CD4-positive, alpha-beta T cell treated with Interleukin-17A for 1 hour (primary cell): ENCODE measurements at regions not wholly inside any gene's neighbourhood (a gene's known extent, or its start where the extent isn't known, plus 50 kb on each side); places are given as distances from the start of the nearest gene placed in this dataset.
"Not testable (repeated sequence)": the region's sequence is repeated elsewhere in the genome, so short reads cannot be mapped to it uniquely, and the experiment has no call there.

Experiments used
- DNase-seq: peaks from one replicate; pipeline ENCODE4 v3.0.0-alpha.2; 2020

DNA sequence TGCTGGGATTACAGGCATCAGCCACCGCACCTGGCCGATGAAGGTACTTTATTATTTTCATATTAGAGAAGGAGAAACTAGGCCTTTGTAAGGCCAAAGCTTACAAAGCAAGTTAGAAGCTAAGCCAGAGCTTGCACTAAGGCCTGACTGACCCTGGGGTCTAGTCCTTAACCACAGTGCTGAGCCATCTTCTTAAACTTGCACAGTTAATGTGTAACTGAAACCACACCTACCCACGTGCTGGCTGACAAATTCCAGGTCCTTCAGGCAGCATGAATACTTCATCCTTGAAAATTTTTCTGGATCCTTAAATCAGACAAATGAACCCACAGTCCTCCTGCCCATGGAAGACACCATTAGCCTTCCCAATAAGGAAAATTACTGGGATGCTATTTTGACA is 880.6 kb downstream of the UQCRFS1 start:
- no peak for DNase-seq

DNA sequence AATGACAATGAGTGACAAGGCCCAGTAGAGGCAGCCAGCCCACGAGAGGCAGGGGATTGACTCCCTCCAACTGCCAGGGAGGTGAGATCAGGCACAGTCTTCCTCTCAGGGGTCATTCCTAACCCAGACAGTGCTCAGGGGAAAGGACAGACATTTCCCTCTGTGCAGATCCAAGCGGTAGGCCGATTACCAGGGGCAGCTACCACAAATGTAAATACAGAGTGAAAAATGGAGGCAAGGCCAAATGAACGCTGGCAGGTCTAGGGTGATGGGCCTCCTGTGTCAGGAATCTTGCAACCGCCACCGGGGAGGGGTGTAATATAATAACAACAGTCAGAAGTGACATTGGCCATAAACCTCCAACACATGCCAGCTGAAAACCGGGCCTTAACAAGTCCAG is 881.4 kb downstream of the UQCRFS1 start:
- no peak for DNase-seq

DNA sequence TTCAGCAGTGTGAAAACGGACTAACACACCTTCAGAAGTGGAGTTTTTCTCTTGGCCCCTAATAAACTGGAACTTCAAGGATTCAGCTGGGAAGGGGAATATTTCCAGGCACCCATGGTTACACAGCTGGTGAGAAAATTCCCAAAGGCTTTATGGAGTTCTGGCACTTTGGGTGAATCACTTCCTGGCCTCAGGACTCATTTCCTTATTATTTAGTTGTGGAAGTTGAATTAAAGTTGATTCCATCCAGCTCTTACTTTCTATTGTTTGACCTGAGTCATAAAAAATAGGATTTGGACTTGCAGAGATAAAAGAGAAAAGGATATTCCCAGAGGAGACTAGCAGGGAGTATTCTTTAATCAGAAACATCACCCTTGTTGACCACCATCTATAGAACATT is 882.1 kb downstream of the UQCRFS1 start:
- no peak for DNase-seq

DNA sequence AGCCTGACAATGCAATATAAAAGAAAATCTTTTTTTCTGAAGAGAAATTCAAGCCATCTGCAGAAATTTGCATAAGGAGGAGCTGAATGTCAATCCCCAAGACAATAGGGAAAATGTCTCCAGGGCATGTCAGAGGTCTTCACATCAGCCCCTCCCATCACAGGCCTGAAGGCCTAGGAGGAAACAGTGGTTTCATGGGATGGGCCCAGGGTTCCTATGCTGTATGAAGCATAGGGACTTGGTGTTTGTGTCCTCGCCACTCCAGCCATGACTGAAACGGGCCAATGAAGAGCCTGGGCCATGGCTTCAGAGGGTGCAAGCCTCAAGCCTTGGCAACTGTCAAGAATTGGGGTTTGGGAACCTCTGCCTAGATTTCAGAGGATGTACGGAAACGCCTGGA is 883.5 kb downstream of the UQCRFS1 start:
- no peak for DNase-seq

DNA sequence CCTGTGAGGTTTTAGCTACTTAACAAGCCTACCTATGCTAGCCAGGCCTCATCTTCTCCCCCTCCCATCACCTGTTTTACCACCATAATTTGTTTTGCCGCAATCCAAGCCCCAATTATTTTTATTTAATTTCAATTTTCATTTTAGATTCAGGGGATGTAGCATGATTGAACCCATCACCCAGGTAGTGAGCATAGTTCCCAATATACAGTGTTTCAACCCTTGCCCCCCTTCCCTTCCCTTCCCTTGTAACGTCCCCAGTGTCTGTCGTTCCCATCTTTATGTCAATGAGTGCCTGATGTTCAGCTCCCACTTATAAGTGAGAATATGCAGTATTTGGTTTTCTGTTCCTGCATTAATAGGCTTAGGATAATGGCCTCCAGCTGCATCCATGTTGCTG is 885.0 kb downstream of the UQCRFS1 start:
- DNase-seq, result no peak

DNA sequence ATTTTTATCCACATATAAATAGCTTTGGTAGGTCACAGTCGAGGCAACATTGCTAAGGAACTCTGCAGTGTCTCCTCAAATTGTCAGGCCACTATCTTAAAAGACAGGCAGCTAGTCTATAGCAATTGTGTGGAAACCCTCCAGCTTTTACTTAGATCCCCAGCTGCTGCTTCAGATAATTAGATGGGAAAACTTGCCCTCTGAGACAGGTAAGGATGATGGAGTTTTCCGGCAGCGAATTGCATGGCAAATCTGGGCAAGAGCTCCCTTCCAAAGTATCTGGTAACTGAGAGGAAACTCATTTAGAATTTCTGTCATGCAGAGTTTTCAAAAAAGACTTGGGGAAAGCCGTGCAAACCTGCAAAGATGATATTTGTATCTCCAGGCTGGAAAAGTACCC is 886.2 kb downstream of the UQCRFS1 start:
- DNase-seq, result no peak

DNA sequence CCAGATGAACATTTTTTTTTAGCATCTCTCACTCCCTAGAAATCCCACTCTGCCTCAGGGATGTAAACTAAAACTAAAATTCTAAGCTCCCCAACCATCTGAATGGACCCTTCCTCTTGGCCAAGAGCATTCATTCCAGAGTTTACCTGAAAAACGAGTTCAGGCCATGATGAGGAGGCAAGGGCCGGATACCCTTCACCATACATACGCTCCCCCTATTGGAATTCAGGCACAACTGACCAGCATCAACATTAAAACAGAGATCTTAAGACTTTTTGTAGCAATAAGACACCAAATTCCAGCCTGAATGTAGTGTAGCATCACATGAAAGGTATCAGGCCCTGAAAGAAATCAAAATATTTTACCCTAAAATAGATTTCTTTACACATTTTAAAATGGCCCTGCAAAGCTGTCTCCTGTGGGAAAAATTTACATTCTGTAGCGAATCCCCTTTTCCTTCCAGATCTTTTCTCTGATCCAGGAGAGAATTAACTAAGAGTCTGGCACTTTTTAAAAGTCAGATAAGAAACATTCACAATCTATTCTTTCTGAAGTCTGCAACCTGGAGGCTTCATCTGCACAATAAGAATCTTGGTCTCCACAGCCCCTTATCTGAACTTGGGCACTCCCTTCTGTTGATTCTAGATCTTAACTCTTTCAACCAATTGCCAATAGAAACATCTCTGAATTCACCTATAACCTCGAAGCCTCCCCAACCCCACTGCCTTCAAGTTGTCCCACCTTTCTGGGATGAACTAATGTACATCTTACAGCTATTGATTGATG is 888.5 kb downstream of the UQCRFS1 start:
- DNase-seq, result no peak

DNA sequence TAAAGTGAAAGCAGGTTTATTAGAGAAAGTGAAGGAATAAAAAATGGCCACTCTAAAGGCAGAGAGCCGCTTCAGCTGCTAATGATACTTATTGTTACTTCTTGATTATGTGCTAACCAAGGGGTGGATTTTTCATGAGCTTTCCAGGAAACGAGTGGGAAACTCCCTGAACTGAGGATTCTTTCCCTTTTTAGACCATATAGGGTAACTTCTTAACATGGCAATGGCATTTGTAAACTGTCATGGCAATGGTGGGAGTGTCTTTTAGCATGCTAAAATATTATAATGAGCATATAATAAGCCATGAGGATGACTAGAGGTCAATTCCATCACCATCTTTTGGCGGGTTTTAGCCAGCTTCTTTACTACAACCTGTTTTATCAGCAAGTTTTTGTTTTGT is 890.0 kb downstream of the UQCRFS1 start:
- no peak for DNase-seq

DNA sequence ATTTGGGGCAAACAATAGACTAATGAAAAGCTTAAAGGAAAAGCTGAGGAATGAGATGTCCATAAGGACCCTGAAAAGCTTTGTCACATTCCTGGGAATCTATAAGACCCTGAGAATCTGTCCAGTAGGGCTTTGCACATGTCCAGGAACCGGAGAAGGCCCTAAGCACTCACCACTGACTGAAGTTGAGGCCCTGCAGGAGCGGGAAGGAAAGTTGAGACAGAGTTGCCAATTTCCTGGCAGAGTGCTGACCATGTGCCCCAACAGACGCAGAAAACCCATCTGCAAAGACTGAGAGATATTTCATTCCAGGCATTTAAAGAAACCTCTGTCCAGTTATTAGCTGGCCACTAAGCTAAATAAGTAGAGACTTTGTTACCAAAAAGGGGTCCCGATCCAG is 890.5 kb downstream of the UQCRFS1 start:
- no peak for DNase-seq

DNA sequence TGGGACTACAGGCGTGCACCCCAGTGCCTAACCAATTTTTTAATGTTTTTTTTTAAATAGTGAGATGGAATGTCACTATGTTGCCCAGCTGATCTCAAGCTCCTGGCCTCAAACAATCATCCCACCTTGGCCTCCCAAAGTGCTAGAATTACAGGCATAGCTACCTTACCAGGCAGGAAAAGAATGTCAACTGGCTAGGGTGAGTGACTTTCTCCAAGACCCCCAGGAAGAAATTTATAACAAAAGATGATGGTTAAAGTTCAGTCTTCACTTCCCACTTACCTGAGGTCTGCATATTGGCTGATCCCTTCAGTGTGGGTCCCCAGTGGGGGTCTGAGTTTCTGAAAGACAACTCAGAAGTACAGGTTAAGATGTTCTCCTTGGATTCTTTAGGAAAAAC is 893.0 kb downstream of the UQCRFS1 start:
- DNase-seq, result no peak

DNA sequence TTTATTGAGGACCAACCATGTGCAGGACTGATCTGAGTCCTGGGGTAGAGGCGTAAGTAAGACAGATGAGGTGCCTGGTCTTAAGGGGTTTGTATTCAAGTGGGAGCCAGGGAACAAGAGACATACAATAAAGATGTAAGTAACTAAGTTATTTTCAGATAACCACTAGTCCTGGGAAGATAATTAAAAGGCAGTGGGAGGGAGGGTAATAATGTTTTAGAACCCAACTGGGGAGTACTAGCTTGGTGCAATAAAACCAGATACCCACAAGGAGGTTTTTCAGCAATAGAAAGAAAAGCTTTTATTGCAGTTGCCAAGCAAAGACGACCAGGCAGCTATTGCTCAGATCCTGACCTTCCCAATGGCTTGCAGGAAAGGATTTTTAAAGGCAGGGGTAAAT is 893.7 kb downstream of the UQCRFS1 start:
- DNase-seq, result no peak

DNA sequence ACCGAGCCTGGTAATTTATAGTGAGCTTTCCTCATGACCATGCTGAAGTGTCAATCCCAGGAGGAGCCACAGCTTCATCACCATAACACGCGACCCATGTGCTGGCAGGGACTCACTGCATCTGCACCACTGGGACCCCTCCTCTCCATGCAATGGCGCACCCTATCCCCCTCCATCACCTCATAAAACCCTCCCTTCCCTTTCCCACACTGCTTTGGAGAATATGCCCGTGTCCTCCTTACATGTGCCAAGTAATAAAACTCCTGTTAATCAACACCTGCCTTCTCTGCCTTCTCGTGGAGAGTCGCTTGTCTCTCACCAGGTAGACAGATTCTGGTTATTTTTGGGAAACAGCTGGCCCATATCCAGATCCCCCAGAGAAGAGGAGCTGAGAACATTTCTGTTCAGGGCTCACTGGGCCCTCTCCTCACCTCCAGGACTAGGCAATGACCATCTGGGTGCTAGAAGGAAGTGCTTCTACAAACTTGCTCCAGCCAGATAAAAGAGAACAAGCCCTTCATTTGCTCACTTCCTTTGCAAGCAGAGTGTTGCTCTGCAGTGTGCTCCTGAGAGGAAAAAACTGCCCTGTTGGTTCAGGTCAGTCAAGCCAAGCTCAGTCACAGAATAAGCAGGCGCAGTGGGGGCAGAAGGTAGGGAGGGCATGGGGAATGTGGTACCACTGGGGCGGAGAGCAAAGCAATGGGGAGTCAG is 894.3 kb downstream of the UQCRFS1 start:
- DNase-seq, result no peak

DNA sequence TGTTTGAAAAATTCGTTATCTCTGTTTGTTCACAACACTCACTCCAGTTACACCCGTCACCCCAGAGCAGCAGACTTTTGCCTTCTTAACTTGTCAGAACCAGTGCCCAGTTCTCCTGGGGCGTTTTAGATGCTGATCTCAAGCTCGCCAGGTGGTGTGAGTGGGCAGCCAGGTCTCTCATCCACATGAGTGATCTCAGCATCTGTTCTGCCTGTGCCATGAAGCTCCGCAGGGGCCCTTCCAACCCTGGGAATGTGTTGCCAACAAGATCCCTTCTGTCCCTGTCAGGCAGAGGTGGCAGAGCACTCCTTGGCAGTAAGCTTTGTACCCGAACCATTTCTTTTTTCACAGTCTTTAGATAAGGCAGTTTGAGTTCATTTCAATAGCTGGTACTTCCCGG is 896.5 kb downstream of the UQCRFS1 start:
- no peak for DNase-seq

DNA sequence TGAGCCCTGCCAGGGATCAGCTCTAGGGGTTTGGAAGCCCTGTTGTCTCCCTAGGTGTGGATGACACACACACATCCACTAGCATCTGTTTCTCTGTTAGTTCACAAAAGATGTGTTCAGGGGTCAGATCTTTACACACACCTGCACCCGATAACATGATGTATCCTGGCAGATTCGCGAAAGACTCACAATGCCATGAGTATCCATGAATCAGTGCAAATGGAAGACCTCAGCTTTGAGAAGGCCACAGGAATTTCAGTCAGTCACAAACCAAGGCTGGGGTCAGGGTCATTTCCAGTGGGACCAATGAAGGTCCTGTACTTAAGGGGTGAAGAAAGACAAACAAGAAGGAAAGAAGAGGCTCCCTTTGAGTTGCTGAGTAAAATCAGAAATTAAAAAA is 898.2 kb downstream of the UQCRFS1 start:
- no peak for DNase-seq

DNA sequence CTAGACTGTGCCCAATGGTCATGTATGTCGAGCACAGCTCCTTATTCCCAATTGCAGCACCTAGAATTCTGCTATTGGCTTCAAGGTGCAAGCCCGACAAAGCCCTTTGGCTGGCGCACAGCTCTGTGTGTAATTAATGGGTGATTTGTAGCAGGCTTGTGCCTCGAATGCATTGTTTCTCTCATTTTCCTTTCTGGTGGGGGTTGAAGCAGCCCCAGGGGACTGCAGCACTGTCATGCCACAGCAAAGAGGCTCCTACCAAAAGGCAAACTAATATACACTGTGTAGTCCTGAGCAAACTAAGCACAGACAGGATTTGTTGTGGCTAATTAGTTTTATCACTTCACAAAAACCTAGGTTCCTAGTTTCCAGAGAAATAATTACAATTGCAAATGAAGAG is 898.7 kb downstream of the UQCRFS1 start:
- DNase-seq, result no peak

DNA sequence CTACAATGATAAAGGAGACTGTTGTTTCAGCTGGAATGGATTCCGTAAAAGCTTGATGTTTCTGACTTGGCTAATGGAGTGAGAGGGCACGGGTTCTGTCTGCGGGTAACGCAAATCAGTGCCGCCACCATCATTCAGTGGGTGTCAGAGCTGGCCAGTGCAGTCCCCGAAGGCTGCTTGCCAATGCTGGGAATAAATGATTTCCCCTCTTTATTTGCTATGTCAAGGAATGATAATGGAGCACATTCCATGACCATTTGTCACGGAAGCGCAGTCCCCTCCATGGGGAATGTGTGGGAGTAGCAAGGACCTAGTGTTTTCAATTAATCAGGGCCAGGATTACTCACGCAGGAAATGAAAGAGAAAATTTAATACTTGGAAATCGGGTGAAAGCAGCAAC is 899.3 kb downstream of the UQCRFS1 start:
- no peak for DNase-seq

DNA sequence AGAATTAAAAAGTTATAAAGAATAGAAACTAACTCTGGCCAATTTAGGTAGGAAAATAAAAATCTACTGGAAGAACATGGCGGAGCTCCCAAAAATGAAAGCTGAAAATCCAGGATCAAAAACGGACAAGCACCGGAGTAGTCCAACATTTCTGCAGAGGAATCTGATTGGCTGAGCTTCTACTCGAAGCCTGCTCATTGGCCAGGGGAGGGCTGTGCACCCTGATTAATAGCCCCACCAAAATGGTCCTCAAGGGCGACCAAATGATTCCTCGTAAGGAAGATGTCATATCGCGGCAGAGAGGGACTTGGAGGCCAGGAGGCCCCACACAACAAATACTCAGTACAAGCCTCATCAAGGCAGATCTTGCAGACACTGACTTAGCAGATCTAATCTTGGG is 900.7 kb downstream of the UQCRFS1 start:
- DNase-seq, result no peak

DNA sequence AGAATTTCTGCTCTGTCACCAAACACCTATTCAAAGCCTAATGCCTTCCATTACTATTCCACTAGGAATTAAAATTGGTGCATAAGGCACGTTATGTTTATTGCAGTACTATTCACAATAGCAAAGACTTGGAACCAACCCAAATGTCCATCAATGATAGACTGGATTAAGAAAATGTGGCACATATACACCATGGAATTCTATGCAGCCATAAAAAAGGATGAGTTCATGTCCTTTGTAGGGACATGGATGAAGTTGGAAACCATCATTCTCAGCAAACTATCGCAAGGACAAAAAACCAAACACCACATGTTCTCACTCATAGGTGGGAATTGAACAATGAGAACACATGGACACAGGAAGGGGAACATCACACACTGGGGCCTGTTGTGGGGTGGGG is 902.1 kb downstream of the UQCRFS1 start:
- DNase-seq, result not testable (repeated sequence)

DNA sequence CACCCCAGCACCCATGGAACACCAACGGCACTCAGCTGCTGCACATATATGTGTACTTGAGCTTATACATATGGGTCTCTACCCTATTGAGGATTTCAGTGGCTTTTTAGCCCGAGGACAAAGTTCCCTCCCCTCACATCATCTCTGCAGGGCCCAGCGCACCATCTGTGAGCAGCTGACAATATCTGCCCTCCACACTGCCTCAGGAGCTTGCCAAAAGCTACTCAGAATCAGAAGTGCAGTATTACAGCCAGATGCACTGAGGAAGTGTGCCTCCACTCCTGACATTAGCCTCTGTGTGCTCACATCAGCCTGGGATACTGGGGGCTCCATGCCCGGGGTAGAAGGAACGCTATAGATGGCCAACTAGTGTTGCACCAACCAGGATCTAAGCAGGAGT is 903.9 kb downstream of the UQCRFS1 start:
- no peak for DNase-seq

DNA sequence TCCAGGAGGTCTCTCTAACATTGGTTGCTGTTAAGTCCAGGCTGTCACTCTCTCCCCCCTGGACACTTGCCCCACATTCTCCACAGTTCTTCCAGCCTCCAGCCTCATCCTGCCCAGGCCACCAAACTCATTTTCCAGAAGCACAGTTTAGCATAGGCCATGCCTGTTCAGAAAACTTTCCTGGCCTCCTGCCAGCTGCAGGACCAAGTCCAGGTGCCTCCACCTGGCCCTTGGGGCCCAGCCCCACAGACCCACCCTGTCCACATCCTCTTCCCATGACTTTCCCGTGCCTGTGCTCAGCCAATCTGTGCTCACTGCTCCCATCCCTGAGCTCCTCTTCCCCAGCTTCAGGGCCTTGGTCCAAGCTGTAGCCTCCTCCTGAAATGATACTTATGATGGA is 905.0 kb downstream of the UQCRFS1 start:
- no peak for DNase-seq

DNA sequence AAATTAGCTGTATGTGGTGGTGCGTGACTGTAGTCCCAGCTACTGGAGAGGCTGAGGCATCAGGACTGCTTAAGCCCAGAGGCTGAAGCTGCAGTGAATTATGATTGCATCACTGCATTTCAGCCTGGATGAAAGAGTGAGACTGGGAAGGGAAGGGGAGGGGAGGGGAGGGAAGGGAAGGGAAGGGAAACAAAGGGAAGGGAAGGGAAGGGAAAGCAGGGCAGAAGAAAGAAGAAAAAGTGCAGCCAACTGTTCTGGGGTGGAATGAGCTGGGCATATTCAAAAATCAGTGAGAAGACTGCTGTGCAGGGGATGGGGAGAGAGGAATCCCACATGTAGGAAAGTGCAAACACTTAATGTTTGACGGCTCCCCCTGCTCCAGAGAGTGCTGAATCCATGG is 905.5 kb downstream of the UQCRFS1 start:
- no peak for DNase-seq

DNA sequence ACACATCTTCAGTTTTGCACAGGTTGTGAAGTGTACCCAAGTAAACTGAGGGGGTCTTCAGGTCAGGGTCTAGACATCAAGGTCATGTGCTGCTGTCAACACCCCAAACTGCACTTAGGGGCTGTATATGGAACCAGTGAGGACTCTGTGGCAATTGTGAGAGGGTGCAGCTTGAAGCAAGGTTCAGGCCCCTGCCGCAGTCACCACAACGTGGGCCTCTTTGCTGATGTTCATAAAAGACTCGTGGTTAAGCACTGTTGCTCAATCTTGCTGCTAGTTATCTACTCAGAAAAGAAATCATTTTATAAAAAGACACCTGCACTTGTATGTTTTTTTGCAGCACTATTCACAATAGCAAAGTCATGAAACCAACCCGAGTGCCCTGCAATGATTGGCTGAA is 907.4 kb downstream of the UQCRFS1 start:
- DNase-seq, result no peak

DNA sequence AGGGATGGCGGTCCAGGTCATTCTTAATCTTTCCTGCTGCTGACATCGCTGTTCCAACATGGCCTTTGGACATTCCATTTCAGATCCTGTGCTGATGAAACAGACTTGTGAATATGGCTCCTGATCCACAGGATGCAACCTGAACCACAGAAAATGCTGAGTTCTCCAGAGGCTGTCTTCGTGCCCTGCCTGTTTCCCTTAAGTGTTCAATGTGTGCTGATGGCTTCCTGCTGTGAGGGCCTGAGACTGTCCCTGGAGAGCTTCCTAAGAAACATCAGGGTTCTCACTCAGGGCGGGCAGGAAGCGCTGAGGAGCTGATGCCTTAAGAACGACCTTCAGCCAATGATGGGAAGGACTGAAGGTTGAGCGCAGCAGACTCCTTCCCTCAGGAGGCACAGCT is 909.4 kb downstream of the UQCRFS1 start:
- DNase-seq, result no peak

DNA sequence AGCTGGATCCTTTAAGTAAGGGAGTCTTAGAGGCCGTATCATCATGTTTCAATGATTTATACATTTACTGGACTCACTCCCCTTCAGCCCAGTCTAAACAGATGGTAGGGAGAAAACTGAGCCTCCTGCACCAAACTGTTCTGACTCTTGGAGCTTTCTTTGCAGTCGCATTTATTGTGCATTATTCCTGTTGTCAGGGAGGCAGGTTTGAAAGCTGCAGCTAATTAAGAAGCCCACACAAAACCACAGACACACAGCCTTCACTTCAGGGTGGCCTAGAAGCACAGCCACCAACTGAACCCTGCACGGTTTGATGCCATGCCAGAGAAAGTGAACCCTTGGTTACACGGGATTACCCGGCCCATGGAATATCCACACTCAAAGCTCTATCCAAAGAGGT is 911.0 kb downstream of the UQCRFS1 start:
- no peak for DNase-seq

DNA sequence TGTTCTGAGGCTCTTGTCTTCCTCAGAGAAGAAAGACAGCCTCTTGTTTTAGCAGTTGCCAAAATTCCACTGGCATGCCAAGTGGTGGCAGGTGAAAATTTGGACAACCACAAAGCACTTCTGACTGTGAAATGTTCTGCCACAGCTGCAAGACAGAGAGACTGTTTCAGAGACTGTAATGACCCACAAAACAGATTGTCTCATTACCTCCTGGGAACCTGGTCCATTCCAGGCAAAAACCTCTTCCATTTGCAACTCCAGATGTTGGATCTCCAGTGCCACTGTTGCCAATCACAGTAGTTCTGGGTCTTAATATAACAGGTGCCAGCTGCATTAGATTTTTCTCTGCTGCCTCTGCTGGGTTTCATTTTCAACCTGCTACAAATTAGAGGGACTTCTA is 911.5 kb downstream of the UQCRFS1 start:
- no peak for DNase-seq
